ENCODE measurements at regions not wholly inside any gene's neighbourhood (a gene's known extent, or its start where the extent isn't known, plus 50 kb on each side); places are given as distances from the start of the nearest gene placed in this dataset.
A peak's percentile ranks its signal among the peaks of the same experiment; 100 is the strongest.

DNA sequence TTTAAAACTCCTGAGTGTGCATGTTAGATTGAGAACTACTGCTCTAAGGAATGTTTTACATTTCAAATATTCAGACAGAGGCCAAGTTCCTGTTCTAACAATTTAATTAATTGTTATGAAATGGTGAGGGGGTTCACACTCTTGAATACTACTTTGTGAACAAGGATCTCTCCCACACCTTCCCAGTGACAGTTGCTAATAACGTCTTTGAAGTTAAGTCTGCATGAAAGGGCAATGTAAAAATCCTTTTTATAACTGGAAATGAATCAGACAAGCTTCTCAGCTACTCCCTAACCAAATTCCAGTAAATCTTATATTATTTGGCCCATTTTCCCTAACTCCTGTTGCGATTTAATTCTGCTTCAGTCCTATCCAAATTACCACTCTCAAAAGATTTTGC is 828.5 kb upstream of the ADAMTS5 start:
- H2AFZ ChIP-seq: no peak overlapping the region
- H3K9me3 ChIP-seq (ENCODE audit: low read depth): no peaks in the 10 kb centered on the region
- TF ChIP-seq EZH2 (IDR thresholded peaks at IDR 0.05; ENCODE audit: insufficient read depth, poor library complexity, severe bottlenecking) (no peak), EZH2phosphoT487 (IDR thresholded peaks at IDR 0.05; ENCODE audit: insufficient read depth, low read depth) (no peak)
- no peaks in the 10 kb centered on the region for H3K36me3 ChIP-seq (ENCODE audit: low read depth)
- no peaks in the 10 kb centered on the region for H3K9me2 ChIP-seq (ENCODE audit: insufficient read depth)
- in situ Hi-C loops (cut with MboI): no loop called here
- H3K9ac ChIP-seq: no peak overlapping the region
- no peak overlapping the region for H3K4me3 ChIP-seq
- peaks cover 6% of the 10 kb centered on the region; the same call in 1 of the 2 replicates for H3K4me1 ChIP-seq (ENCODE audit: insufficient read depth)
- H4K20me1 ChIP-seq (ENCODE audit: insufficient read depth): no peaks in the 10 kb centered on the region
- H3K79me2 ChIP-seq (ENCODE audit: insufficient read depth): no peaks in the 10 kb centered on the region
- no peak for DNase-seq
- H3F3A ChIP-seq (ENCODE audit: insufficient read depth): no peaks in the 10 kb centered on the region
- WGBS, 2 experiments (ENCODE audit: low coverage in 1 of 2, low lambda C conversion rate in 2 of 2, missing lambda C conversion rate in 2 of 2): 59 to 62% methylated on average over 2 of the region's 2 CpGs
- H3K27me3 ChIP-seq (replicated peaks; ENCODE audit: insufficient read depth): no peaks in the 10 kb centered on the region
- H3K4me2 ChIP-seq (ENCODE audit: unreplicated experiment): no peak overlapping the region
- H3K27ac ChIP-seq: no peak overlapping the region

DNA sequence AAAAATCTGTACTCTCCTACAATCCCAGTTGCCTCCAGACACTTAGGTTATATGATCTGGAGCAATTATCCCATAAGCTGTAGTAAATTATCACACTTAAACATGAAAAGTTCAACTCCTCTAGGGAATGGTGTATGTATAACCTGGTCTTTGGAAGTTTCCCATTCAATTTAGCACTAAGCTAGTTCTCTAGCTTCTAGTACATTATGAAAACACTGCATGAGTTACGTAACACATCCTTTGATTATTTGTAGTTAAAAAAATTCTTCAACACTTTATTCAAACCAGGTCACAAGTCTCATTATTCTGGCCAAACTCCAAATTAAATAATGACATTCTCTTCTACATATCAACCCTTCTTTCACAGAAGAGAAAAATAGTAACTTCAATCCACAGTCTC is 827.0 kb upstream of the ADAMTS5 start:
- Histone ChIP-seq H3K79me2 (ENCODE audit: insufficient read depth) (no peaks in the 10 kb centered on the region), H3K4me1 (ENCODE audit: insufficient read depth) (peaks cover 6% of the 10 kb centered on the region; the same call in 1 of the 2 replicates), H3F3A (ENCODE audit: insufficient read depth) (no peaks in the 10 kb centered on the region), H3K27ac (no peak overlapping the region), H3K27me3 (replicated peaks; ENCODE audit: insufficient read depth) (no peaks in the 10 kb centered on the region), H3K4me3 (no peak overlapping the region), H3K36me3 (ENCODE audit: low read depth) (no peaks in the 10 kb centered on the region), H3K9me3 (ENCODE audit: low read depth) (no peaks in the 10 kb centered on the region), H4K20me1 (ENCODE audit: insufficient read depth) (no peaks in the 10 kb centered on the region), H2AFZ (no peak overlapping the region), H3K9me2 (ENCODE audit: insufficient read depth) (no peaks in the 10 kb centered on the region), H3K9ac (no peak overlapping the region), H3K4me2 (ENCODE audit: unreplicated experiment) (no peak overlapping the region)
- 94 to 100% methylated on average over 1 of the region's 1 CpG for WGBS, 2 experiments (ENCODE audit: low coverage in 1 of 2, low lambda C conversion rate in 2 of 2, missing lambda C conversion rate in 2 of 2)
- in situ Hi-C loops (cut with MboI): no loop called here
- no peak for DNase-seq
- TF ChIP-seq EZH2 (IDR thresholded peaks at IDR 0.05; ENCODE audit: insufficient read depth, poor library complexity, severe bottlenecking): no peak
- no peak for TF ChIP-seq EZH2phosphoT487 (IDR thresholded peaks at IDR 0.05; ENCODE audit: insufficient read depth, low read depth)

DNA sequence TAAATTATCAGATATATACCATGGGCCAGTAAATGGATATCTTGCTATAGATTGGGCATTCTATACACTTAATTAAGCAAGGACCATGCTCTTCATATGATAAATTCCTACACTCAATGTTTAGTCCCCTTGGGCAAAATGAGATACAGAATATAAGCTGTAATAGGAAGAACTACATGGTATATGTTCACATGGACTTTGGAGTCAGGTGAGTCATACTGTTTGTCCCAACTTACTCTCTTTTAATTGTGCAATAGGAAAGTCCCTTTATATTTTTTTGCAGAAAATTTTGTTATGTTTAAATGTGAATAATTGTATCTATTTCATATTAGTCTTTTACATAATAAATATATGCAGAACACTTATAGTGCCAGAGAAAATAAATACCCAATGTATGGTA is 820.2 kb upstream of the ADAMTS5 start:
- no peak overlapping the region for H2AFZ ChIP-seq
- no peak overlapping the region for H3K9ac ChIP-seq
- no peak overlapping the region for H3K27ac ChIP-seq
- H3K79me2 ChIP-seq (ENCODE audit: insufficient read depth): no peaks in the 10 kb centered on the region
- no peaks in the 10 kb centered on the region for H3K4me1 ChIP-seq (ENCODE audit: insufficient read depth)
- H3K27me3 ChIP-seq (replicated peaks; ENCODE audit: insufficient read depth): no peaks in the 10 kb centered on the region
- TF ChIP-seq EZH2 (IDR thresholded peaks at IDR 0.05; ENCODE audit: insufficient read depth, poor library complexity, severe bottlenecking): no peak
- no peak for TF ChIP-seq EZH2phosphoT487 (IDR thresholded peaks at IDR 0.05; ENCODE audit: insufficient read depth, low read depth)
- in situ Hi-C loops (cut with MboI): no loop called here
- 0 out of 2 replicates have a peak, but pooled peaks cover 3% of the 10 kb centered on the region for H4K20me1 ChIP-seq (ENCODE audit: insufficient read depth)
- H3K9me2 ChIP-seq (ENCODE audit: insufficient read depth): no peaks in the 10 kb centered on the region
- H3K36me3 ChIP-seq (ENCODE audit: low read depth): no peaks in the 10 kb centered on the region
- H3K4me2 ChIP-seq (ENCODE audit: unreplicated experiment): no peak overlapping the region
- DNase-seq: peak; percentile 18
- no peak overlapping the region for H3K4me3 ChIP-seq
- H3F3A ChIP-seq (ENCODE audit: insufficient read depth): no peaks in the 10 kb centered on the region
- H3K9me3 ChIP-seq (ENCODE audit: low read depth): no peaks in the 10 kb centered on the region

DNA sequence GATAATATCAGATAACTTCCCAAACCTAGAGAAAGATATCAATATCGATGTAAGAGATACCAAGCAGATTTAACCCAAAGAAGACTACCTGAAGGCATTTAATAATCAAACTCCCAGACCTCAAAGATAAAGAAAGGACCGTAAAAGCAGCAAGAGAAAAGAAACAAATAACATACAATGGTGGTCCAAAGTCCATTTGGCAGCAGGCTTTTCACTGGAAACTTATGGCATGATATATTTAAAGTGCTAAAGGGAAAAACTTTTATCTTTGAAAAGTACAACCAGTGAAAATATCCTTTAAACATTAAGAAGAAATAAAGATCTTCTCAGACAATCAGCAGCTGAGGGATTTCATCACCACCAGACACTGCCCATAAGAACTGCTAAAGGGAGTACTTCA is 812.7 kb upstream of the ADAMTS5 start:
- H3K4me1 ChIP-seq (ENCODE audit: insufficient read depth): no peaks in the 10 kb centered on the region
- no peaks in the 10 kb centered on the region for H3K27me3 ChIP-seq (replicated peaks; ENCODE audit: insufficient read depth)
- no peaks in the 10 kb centered on the region for H3K9me2 ChIP-seq (ENCODE audit: insufficient read depth)
- H3K4me2 ChIP-seq (ENCODE audit: unreplicated experiment): no peak overlapping the region
- no peak overlapping the region for H2AFZ ChIP-seq
- H3K27ac ChIP-seq: no peak overlapping the region
- 89 to 94% methylated on average over 2 of the region's 2 CpGs for WGBS, 2 experiments (ENCODE audit: low coverage in 1 of 2, low lambda C conversion rate in 2 of 2, missing lambda C conversion rate in 2 of 2)
- no peaks in the 10 kb centered on the region for H3F3A ChIP-seq (ENCODE audit: insufficient read depth)
- no peak for DNase-seq
- H3K4me3 ChIP-seq: no peak overlapping the region
- TF ChIP-seq EZH2phosphoT487 (IDR thresholded peaks at IDR 0.05; ENCODE audit: insufficient read depth, low read depth) (no peak), EZH2 (IDR thresholded peaks at IDR 0.05; ENCODE audit: insufficient read depth, poor library complexity, severe bottlenecking) (no peak)
- H4K20me1 ChIP-seq (ENCODE audit: insufficient read depth): no peaks in the 10 kb centered on the region
- H3K9ac ChIP-seq: no peak overlapping the region
- no peaks in the 10 kb centered on the region for H3K79me2 ChIP-seq (ENCODE audit: insufficient read depth)
- in situ Hi-C loops (cut with MboI): no loop called here
- H3K36me3 ChIP-seq (ENCODE audit: low read depth): no peaks in the 10 kb centered on the region
- H3K9me3 ChIP-seq (ENCODE audit: low read depth): no peaks in the 10 kb centered on the region

DNA sequence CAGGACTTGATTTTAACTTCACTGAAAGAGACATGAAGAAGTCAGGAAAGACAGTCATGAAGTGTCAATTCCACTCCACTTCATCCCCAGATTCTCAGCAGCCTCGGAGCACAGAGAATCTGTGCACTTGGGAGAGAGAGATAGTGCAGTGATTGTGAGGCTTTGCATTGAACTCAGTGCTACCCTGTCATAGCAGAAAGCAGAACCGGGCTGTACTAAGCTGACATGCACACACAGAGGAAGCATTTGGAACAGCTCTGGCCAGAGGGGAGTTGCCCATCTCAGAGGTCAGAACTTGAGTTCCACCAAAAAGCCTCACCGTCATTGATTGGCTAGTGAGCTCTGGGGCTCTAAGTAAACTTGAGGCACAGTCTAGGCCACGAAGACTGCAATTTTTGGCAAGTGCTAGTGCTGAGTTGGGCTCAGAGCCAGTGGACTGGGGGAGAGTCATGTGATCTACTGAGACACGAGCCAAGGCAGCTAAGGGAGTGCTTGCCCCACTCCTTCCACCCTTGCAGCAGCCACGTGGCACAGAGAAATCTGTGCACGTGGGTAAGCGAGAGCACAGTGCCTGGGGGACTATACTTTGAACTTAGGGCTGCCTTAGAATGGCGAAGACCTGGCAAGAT is 810.2 kb upstream of the ADAMTS5 start:
- no peak overlapping the region for H3K9ac ChIP-seq
- no peak overlapping the region for H3K27ac ChIP-seq
- no peak for TF ChIP-seq EZH2phosphoT487 (IDR thresholded peaks at IDR 0.05; ENCODE audit: insufficient read depth, low read depth)
- no peak for TF ChIP-seq EZH2 (IDR thresholded peaks at IDR 0.05; ENCODE audit: insufficient read depth, poor library complexity, severe bottlenecking)
- in situ Hi-C loops (cut with MboI): no loop called here
- H2AFZ ChIP-seq: no peak overlapping the region
- no peaks in the 10 kb centered on the region for H3K9me2 ChIP-seq (ENCODE audit: insufficient read depth)
- H3K79me2 ChIP-seq (ENCODE audit: insufficient read depth): no peaks in the 10 kb centered on the region
- H3K4me3 ChIP-seq: no peak overlapping the region
- DNase-seq: no peak
- no peaks in the 10 kb centered on the region for H3K9me3 ChIP-seq (ENCODE audit: low read depth)
- no peak overlapping the region for H3K4me2 ChIP-seq (ENCODE audit: unreplicated experiment)
- H3F3A ChIP-seq (ENCODE audit: insufficient read depth): no peaks in the 10 kb centered on the region
- 53 to 63% methylated on average over 9 of the region's 9 CpGs for WGBS, 2 experiments (ENCODE audit: low coverage in 1 of 2, low lambda C conversion rate in 2 of 2, missing lambda C conversion rate in 2 of 2)
- H3K36me3 ChIP-seq (ENCODE audit: low read depth): no peaks in the 10 kb centered on the region
- H3K4me1 ChIP-seq (ENCODE audit: insufficient read depth): peaks cover 9% of the 10 kb centered on the region
- no peaks in the 10 kb centered on the region for H3K27me3 ChIP-seq (replicated peaks; ENCODE audit: insufficient read depth)
- H4K20me1 ChIP-seq (ENCODE audit: insufficient read depth): no peaks in the 10 kb centered on the region

All from GM23248 (cell line).